ENCODE measurements at regions not wholly inside any gene's neighbourhood (a gene's known extent, or its start where the extent isn't known, plus 50 kb on each side); places are given as distances from the start of the nearest gene placed in this dataset.
"Not testable (repeated sequence)": the region's sequence is repeated elsewhere in the genome, so short reads cannot be mapped to it uniquely, and the experiment has no call there.

- TF ChIP-seq CTCF (IDR thresholded peaks at IDR 0.05; ENCODE audit: extremely low read depth in 1 of 2, insufficient read depth in 1 of 2, low read depth in 1 of 2, low read length in 2 of 2); EZH2 (IDR thresholded peaks at IDR 0.05; ENCODE audit: borderline replicate concordance, low read depth, low read length, severe bottlenecking): not testable (repeated sequence)
Observed at GRCh38 chr1:238379446-238379845, 488.7 kb upstream of the ZP4 start.

Measured in endothelial cell of umbilical vein (primary cell).